Parathyroid adenoma (tissue), 2 donors: ENCODE measurements at regions not wholly inside any gene's neighbourhood (a gene's known extent, or its start where the extent isn't known, plus 50 kb on each side); places are given as distances from the start of the nearest gene placed in this dataset.

ENCODE experiments used
- H2AFZ ChIP-seq: fragments of 300-600 bp; sonication (generic); one replicate; pipeline ENCODE4 v1.7.0; 2017; ENCODE audit warnings: antibody characterized with exemption, mild to moderate bottlenecking
- H3K27ac ChIP-seq: fragments of 300-600 bp; sonication (generic); one replicate; pipeline ENCODE4 v1.7.0; 2017
- H3K27me3 ChIP-seq: fragments of 300-600 bp; sonication (generic); one replicate; pipeline ENCODE4 v1.7.0; 2017; ENCODE audit warnings: low read length; ENCODE audit not compliant: control insufficient read depth, insufficient read depth
- H3K36me3 ChIP-seq: fragments of 300-600 bp; sonication (generic); one replicate; pipeline ENCODE4 v1.7.0; 2017; ENCODE audit warnings: low read length; ENCODE audit not compliant: control insufficient read depth, insufficient read depth
- H3K4me1 ChIP-seq: fragments of 300-600 bp; sonication (generic); one replicate; pipeline ENCODE4 v1.7.0; 2017; ENCODE audit warnings: control low read depth
- H3K4me2 ChIP-seq: fragments of 300-600 bp; sonication (generic); one replicate; pipeline ENCODE4 v1.7.0; 2017; ENCODE audit warnings: low read length
- H3K4me3 ChIP-seq: fragments of 300-600 bp; sonication (generic); one replicate; pipeline ENCODE4 v1.7.0; 2017; ENCODE audit warnings: low read depth, low read length
- H3K79me2 ChIP-seq: fragments of 300-600 bp; sonication (generic); one replicate; pipeline ENCODE4 v1.7.0; 2017; ENCODE audit warnings: control low read depth
- H3K9ac ChIP-seq: fragments of 300-600 bp; sonication (generic); one replicate; pipeline ENCODE4 v1.7.0; 2017; ENCODE audit warnings: mild to moderate bottlenecking
- H3K9me3 ChIP-seq: fragments of 300-600 bp; sonication (generic); one replicate; pipeline ENCODE4 v1.7.0; 2017; ENCODE audit warnings: low read length; ENCODE audit not compliant: control insufficient read depth
- CTCF ChIP-seq: fragments of 300-600 bp; sonication (generic); IDR thresholded peaks from one replicate; pipeline ENCODE4 v1.7.0; 2017; ENCODE audit warnings: antibody characterized with exemption, mild to moderate bottlenecking
- donor health status: primary hyperparathyroidism.

DNA sequence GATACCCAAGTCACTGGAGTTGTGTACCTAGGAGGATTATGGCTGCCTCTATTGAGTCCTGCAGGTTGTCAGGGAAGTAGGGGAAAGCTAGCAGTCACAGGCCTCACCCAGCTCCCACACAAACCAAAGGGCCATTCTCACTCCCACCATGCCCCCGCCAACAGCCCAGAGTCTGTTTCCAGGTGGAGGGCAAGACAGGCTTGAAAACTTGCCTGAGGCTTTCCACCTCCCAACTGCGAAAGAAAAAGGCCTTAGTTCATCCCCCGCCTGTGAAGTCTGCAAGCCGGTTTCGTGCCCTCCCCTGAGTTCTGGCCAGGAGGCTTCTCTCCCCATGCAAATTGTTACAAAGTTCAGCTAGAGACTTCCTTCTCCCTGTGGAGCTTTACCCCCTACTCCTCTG, 270.3 kb downstream of the TXNL1 start:
- Histone ChIP-seq H3K9me3 (no peaks in the 10 kb centered on the region), H3K4me3 (no peak overlapping the region), H3K4me1 (no peaks in the 10 kb centered on the region), H3K4me2 (no peak overlapping the region), H3K27me3 (no peaks in the 10 kb centered on the region), H3K9ac (no peak overlapping the region), H3K79me2 (no peaks in the 10 kb centered on the region), H3K36me3 (no peaks in the 10 kb centered on the region), H3K27ac (no peak overlapping the region), H2AFZ (no peak overlapping the region)
- TF ChIP-seq CTCF: no peak

GRCh38 chr18:56358608-56359280, 279.6 kb downstream of the TXNL1 start:
- Histone ChIP-seq H3K4me2 (no peak overlapping the region), H3K27ac (no peak overlapping the region), H3K36me3 (no peaks in the 10 kb centered on the region), H3K79me2 (no peaks in the 10 kb centered on the region), H3K9me3 (no peaks in the 10 kb centered on the region), H3K27me3 (no peaks in the 10 kb centered on the region), H3K9ac (no peak overlapping the region), H3K4me1 (no peaks in the 10 kb centered on the region), H2AFZ (no peak overlapping the region), H3K4me3 (no peak overlapping the region)
- TF ChIP-seq CTCF: no peak

DNA sequence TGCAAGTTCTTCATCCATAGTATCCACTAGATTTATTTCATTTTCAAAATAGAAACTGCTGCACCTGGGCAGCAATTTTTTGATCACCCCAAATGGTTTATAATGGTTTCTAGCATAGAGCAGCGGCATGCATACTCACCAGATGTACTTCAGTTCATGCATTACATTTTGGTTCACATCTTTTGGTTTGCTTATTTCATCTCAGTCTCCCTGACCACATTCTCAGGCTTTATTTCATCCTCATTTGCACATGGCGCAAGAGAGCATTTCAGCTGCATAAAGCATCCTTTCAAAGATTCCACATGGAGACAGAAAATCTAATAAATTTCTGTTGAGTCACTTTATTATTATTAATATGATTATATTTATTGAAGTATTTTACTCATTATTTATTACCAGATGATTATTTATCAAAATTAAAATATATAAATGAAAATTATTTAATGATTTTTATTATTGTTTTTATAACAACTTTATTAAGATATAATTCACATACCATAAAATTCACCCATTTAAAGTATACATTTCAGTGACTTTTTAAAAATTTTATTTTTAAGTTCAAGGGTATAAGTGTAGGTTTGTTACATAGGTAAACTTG, 284.6 kb downstream of the TXNL1 start:
- no peak overlapping the region for H3K9ac ChIP-seq
- no peak overlapping the region for H3K27ac ChIP-seq
- no peaks in the 10 kb centered on the region for H3K36me3 ChIP-seq
- no peaks in the 10 kb centered on the region for H3K4me1 ChIP-seq
- no peaks in the 10 kb centered on the region for H3K27me3 ChIP-seq
- H2AFZ ChIP-seq: no peak overlapping the region
- no peak for TF ChIP-seq CTCF
- H3K4me3 ChIP-seq: no peak overlapping the region
- H3K9me3 ChIP-seq: no peaks in the 10 kb centered on the region
- H3K4me2 ChIP-seq: no peak overlapping the region
- no peaks in the 10 kb centered on the region for H3K79me2 ChIP-seq

DNA sequence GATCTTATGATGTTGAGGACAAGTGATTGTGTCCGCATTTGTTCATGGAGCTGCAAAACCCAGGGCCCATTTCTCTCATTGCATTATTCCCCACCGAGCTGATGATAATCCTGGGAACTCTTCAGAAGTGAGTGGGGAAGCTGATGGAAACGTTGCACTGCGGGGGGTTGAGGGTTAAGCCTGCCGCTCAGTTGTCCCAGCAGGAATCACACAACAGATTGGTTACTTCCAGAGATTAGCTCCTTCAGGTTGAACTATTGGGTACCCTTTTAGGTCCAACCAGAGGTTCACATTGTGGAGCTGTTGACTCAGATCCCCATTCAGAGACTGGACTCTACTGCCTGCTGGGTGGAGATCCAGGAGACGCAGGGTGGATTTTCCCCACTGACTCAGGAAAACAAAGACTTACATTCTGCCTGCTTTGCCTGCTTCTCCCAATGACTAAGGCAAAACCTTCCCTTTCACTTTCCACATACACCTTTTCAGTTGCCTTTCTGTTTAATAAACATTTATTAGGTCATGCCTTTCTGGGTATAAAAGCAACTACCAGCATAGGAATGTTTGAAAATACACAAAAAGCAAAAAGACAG, 286.4 kb downstream of the TXNL1 start:
- Histone ChIP-seq H3K4me3 (no peak overlapping the region), H3K9me3 (no peaks in the 10 kb centered on the region), H3K79me2 (no peaks in the 10 kb centered on the region), H3K4me1 (no peaks in the 10 kb centered on the region), H3K4me2 (no peak overlapping the region), H3K9ac (no peak overlapping the region), H2AFZ (no peak overlapping the region), H3K27ac (no peak overlapping the region), H3K27me3 (no peaks in the 10 kb centered on the region), H3K36me3 (no peaks in the 10 kb centered on the region)
- TF ChIP-seq CTCF: no peak
